Body of pancreas (tissue), 4 donors: ENCODE measurements at regions not wholly inside any gene's neighbourhood (a gene's known extent, or its start where the extent isn't known, plus 50 kb on each side); places are given as distances from the start of the nearest gene placed in this dataset.

Source experiments
- ATAC-seq: fragments of 150-250 bp; one replicate; pipeline ENCODE4 v1.9.1; 2016
- DNase-seq, 4 donors: peaks; one replicate each; pipeline ENCODE4 v3.0.0-alpha.2; 2019
- H3K27ac ChIP-seq, 4 donors: fragments of 200-600 bp; sonication (generic); 1 replicate in 3 of 4; 2 replicates in 1 of 4; pipeline versions ENCODE4 v1.5.1 to v1.6.1; 2016 to 2019; ENCODE audit warnings: mild to moderate bottlenecking in 1 of 4, mixed read lengths in 1 of 4, moderate library complexity in 1 of 4
- H3K27me3 ChIP-seq, 2 donors: fragments of 200-600 bp; sonication (generic); one replicate each; pipeline ENCODE4 v1.6.0; 2016; ENCODE audit warnings: mild to moderate bottlenecking in 1 of 2
- H3K36me3 ChIP-seq, 2 donors: fragments of 200-600 bp; sonication (generic); replicated peaks in 1 of 2; 2 replicates each; pipeline ENCODE4 v1.5.1; 2016; ENCODE audit warnings: low read depth in 2 of 2; ENCODE audit not compliant: insufficient read depth in 1 of 2
- H3K4me1 ChIP-seq: fragments of 200-600 bp; sonication (generic); one replicate; pipeline ENCODE4 v1.6.0; 2016
- H3K4me3 ChIP-seq, 2 donors: fragments of 200-600 bp; sonication (generic); 1 replicate in 1 of 2; 2 replicates in 1 of 2; pipeline ENCODE4 v1.5.1; 2016 to 2019
- H3K9me3 ChIP-seq, 3 donors: fragments of 200-600 bp; sonication (generic); 1 replicate in 2 of 3; 2 replicates in 1 of 3; pipeline ENCODE4 v1.5.1; 2016
- POLR2A ChIP-seq, 3 donors: fragments of 450-650 bp; IDR thresholded peaks; one replicate each; pipeline ENCODE4 v1.6.1; 2016; ENCODE audit warnings: antibody characterized with exemption in 3 of 3, mild to moderate bottlenecking in 2 of 3
- WGBS, 2 donors: methylation state at CpG; one replicate each; pipeline ENCODE4 v1.1.5; 2017; 5-methylcytosine and 5-hydroxymethylcytosine counted together
- intact Hi-C: fragments of 100-400 bp; cut with DNase I; formaldehyde crosslinking; loops from one replicate; pipeline ENCODE4 v1.15.1; 2023
- TF ChIP-seq, protein P1 (sequence below), 7 experiments: fragments of 450-650 bp in 4 of 7; fragments of 200-600 bp in 3 of 7; sonication (generic) in 3 of 7; IDR thresholded peaks; one replicate each; pipeline ENCODE4 v1.5.1; 2016 to 2019; ENCODE audit warnings: antibody characterized with exemption in 7 of 7

DNA sequence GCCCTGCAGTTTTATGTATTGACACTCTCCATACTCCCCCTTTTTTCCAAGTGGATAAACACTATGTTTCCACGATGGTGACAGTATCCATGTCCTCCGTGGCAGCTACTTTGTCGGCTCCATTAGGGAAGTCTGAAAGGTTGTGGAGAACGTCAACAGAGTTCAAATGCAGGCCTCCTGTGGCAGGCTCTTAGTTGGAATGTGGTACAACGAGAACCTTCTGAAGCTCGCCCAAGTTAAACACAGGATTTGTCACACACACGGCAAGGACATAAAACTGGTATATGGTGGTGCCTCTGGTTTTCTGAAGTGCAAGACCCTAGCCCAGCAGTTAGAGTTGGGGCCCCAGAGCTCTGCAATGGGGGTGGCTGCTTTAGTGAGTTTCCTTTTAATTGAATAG lies 187.0 kb upstream of the TAB2 start:
- TF ChIP-seq, protein P1, sequence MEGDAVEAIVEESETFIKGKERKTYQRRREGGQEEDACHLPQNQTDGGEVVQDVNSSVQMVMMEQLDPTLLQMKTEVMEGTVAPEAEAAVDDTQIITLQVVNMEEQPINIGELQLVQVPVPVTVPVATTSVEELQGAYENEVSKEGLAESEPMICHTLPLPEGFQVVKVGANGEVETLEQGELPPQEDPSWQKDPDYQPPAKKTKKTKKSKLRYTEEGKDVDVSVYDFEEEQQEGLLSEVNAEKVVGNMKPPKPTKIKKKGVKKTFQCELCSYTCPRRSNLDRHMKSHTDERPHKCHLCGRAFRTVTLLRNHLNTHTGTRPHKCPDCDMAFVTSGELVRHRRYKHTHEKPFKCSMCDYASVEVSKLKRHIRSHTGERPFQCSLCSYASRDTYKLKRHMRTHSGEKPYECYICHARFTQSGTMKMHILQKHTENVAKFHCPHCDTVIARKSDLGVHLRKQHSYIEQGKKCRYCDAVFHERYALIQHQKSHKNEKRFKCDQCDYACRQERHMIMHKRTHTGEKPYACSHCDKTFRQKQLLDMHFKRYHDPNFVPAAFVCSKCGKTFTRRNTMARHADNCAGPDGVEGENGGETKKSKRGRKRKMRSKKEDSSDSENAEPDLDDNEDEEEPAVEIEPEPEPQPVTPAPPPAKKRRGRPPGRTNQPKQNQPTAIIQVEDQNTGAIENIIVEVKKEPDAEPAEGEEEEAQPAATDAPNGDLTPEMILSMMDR (IDR thresholded peaks at IDR 0.05) = no peak
- no peak for TF ChIP-seq POLR2A (IDR thresholded peaks at IDR 0.05)
- no peaks in the 10 kb centered on the region for H3K36me3 ChIP-seq
- intact Hi-C loops = no loop called here
- no peaks in the 10 kb centered on the region for H3K27me3 ChIP-seq
- peak; percentile 93 for ATAC-seq
- DNase-seq = peak; percentile 52 to 70 (median 68)
- H3K27ac ChIP-seq = peak overlapping the region in 3 of 4 donors; percentile 26 to 60 (median 56)
- 9 to 17% methylated on average over 7 of the region's 7 CpGs for WGBS, 2 donors
- H3K4me1 ChIP-seq = peaks cover 27% of the 10 kb centered on the region
- H3K9me3 ChIP-seq = no peaks in the 10 kb centered on the region
- no peak overlapping the region for H3K4me3 ChIP-seq

DNA sequence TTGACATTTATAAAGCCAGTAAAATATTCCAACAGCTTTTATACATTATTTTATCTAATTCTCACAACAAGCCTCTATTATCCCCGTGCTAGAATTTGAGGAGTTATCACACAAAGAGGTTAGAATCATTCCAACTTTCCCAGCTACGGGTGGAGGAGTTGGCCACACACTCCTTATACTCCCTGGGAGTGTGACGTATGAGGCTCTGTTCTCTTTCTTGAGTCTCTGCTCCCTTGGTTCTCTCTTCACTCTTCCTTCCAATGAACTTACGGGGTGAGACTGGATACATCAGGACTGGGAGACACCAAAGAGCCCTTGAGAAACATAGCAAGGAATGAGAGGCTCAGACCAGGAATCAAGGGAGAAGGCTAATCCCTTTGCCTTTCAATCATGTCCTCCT lies 185.6 kb upstream of the TAB2 start:
- no peak overlapping the region for H3K4me3 ChIP-seq
- H3K27ac ChIP-seq = no peak overlapping the region
- no peak for DNase-seq
- H3K36me3 ChIP-seq = no peaks in the 10 kb centered on the region
- WGBS, 2 donors = 77 to 83% methylated on average over 4 of the region's 4 CpGs
- ATAC-seq = no peak
- H3K4me1 ChIP-seq = peaks cover 27% of the 10 kb centered on the region
- no peaks in the 10 kb centered on the region for H3K9me3 ChIP-seq
- no peaks in the 10 kb centered on the region for H3K27me3 ChIP-seq
- TF ChIP-seq, protein P1 (IDR thresholded peaks at IDR 0.05) = no peak
- TF ChIP-seq POLR2A (IDR thresholded peaks at IDR 0.05) = no peak
- intact Hi-C loops = no loop called here

DNA sequence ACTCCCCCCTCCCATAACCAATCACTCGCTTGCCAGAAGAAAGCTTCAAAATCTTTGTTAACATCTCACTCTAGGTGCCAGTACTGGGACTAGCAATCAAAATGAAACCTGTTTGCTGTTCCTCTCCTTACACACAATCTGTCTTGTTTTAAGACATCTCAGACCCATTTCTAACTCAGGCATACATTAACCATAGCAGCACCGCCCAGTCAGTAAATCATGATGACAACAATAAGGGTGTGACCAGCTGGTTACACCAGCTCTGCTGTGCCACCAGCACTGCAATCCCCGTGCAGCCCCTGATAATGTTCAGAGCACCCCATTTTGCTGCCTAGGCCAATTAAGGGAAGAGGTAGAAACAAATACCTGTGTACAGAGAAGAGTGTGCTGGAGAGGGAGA lies 185.2 kb upstream of the TAB2 start:
- no peaks in the 10 kb centered on the region for H3K9me3 ChIP-seq
- no peaks in the 10 kb centered on the region for H3K27me3 ChIP-seq
- no peak for TF ChIP-seq POLR2A (IDR thresholded peaks at IDR 0.05)
- TF ChIP-seq, protein P1 (IDR thresholded peaks at IDR 0.05) = no peak
- ATAC-seq (no peak), DNase-seq (no peak)
- no peak overlapping the region for H3K4me3 ChIP-seq
- peaks cover 28% of the 10 kb centered on the region for H3K4me1 ChIP-seq
- WGBS, 2 donors = 85 to 93% methylated on average over 3 of the region's 3 CpGs
- H3K27ac ChIP-seq = no peak overlapping the region
- intact Hi-C loops = no loop called here
- no peaks in the 10 kb centered on the region for H3K36me3 ChIP-seq

DNA sequence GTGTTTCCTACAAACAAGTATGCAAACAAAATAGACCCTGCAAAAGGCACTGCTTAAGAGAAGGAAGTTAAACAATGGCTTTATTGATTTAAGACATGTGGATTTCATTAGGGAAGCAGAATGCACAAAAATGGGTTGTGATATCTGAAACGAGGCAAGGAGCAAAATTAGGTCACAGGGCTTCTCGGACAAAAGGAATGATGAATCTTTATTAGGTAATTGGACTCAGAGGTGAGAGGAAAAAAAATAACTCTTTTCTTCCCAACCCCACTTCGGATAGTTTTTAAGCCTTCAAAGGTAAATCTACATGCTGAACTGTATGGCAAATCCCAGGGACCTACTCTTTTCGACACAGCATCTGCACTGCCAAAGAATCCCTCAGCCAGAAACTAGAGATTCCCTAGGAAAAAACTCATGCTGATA lies 183.0 kb upstream of the TAB2 start:
- no peaks in the 10 kb centered on the region for H3K9me3 ChIP-seq
- H3K36me3 ChIP-seq = no peaks in the 10 kb centered on the region
- WGBS, 2 donors = 40 to 41% methylated on average over 4 of the region's 4 CpGs
- DNase-seq (no peak), ATAC-seq (no peak)
- no peak for TF ChIP-seq POLR2A (IDR thresholded peaks at IDR 0.05)
- TF ChIP-seq, protein P1 (IDR thresholded peaks at IDR 0.05) = no peak
- peaks cover 34% of the 10 kb centered on the region for H3K4me1 ChIP-seq
- no peak overlapping the region for H3K4me3 ChIP-seq
- no peaks in the 10 kb centered on the region for H3K27me3 ChIP-seq
- H3K27ac ChIP-seq = no peak overlapping the region
- intact Hi-C loops = no loop called here

DNA sequence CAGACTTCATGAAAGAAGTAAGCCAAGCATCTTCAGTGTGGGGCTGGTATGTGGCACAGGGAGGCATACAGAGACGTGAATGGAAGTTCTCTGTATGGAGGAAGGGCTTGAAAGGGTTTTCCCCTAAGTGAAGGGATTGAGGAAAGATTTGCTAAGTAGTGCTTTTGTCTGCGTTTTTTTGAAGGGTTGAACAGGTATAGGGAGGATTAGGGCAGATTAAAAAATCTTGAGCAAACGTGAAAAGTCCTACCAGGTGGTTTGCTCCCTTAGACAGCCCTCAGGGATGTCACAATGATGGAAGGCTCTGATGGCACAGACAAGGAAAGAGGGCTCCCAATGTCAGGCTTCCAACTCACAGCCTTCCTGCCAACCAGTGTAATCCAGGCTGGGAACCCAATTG lies 181.7 kb upstream of the TAB2 start:
- H3K36me3 ChIP-seq = no peaks in the 10 kb centered on the region
- no peaks in the 10 kb centered on the region for H3K9me3 ChIP-seq
- no peak for TF ChIP-seq POLR2A (IDR thresholded peaks at IDR 0.05)
- TF ChIP-seq, protein P1 (IDR thresholded peaks at IDR 0.05) = no peak
- no peak for ATAC-seq
- H3K27me3 ChIP-seq = no peaks in the 10 kb centered on the region
- H3K4me1 ChIP-seq = peaks cover 32% of the 10 kb centered on the region
- intact Hi-C loops = no loop called here
- WGBS, 2 donors = 72 to 77% methylated on average over 3 of the region's 3 CpGs
- no peak for DNase-seq
- H3K4me3 ChIP-seq = no peak overlapping the region
- H3K27ac ChIP-seq = no peak overlapping the region
